ENCODE measurements at regions not wholly inside any gene's neighbourhood (a gene's known extent, or its start where the extent isn't known, plus 50 kb on each side); places are given as distances from the start of the nearest gene placed in this dataset.

DNA sequence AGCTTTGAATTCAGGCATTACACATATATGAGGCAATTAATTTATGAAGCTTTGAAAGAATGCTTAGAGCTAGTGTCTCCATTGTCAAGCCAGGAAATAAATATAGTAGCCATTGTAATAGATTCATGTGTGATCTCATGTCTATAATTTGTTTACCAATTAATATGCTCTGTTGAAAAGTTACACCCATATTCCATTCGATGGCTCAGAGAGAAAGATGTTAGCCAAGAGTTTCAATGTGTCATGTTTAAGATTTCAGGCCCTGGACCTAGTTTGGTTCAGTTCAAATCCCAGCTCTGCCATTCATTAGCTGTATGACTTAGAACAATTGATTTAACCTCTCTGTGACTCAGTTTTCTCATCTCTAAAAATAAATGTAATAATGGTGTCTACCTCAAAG lies 263.3 kb downstream of the SNCA start:
- DNase-seq (ENCODE audit: low read depth in 1 of 2, low spot score in 1 of 2) = no peak
- no peaks in the 10 kb centered on the region for H3K27me3 ChIP-seq (ENCODE audit: insufficient read depth, poor library complexity, severe bottlenecking)
- no peak for TF ChIP-seq POLR2AphosphoS5 (IDR thresholded peaks at IDR 0.05; ENCODE audit: low read depth)
- TF ChIP-seq, protein P1, sequence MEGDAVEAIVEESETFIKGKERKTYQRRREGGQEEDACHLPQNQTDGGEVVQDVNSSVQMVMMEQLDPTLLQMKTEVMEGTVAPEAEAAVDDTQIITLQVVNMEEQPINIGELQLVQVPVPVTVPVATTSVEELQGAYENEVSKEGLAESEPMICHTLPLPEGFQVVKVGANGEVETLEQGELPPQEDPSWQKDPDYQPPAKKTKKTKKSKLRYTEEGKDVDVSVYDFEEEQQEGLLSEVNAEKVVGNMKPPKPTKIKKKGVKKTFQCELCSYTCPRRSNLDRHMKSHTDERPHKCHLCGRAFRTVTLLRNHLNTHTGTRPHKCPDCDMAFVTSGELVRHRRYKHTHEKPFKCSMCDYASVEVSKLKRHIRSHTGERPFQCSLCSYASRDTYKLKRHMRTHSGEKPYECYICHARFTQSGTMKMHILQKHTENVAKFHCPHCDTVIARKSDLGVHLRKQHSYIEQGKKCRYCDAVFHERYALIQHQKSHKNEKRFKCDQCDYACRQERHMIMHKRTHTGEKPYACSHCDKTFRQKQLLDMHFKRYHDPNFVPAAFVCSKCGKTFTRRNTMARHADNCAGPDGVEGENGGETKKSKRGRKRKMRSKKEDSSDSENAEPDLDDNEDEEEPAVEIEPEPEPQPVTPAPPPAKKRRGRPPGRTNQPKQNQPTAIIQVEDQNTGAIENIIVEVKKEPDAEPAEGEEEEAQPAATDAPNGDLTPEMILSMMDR (IDR thresholded peaks at IDR 0.05; ENCODE audit: insufficient read depth, low read length) = no peak
- TF ChIP-seq SPI1 (IDR thresholded peaks at IDR 0.05; ENCODE audit: borderline replicate concordance, low read depth) = no peak
- no peak for TF ChIP-seq GABPA (IDR thresholded peaks at IDR 0.05; ENCODE audit: low read depth)
- TF ChIP-seq, protein P2, sequence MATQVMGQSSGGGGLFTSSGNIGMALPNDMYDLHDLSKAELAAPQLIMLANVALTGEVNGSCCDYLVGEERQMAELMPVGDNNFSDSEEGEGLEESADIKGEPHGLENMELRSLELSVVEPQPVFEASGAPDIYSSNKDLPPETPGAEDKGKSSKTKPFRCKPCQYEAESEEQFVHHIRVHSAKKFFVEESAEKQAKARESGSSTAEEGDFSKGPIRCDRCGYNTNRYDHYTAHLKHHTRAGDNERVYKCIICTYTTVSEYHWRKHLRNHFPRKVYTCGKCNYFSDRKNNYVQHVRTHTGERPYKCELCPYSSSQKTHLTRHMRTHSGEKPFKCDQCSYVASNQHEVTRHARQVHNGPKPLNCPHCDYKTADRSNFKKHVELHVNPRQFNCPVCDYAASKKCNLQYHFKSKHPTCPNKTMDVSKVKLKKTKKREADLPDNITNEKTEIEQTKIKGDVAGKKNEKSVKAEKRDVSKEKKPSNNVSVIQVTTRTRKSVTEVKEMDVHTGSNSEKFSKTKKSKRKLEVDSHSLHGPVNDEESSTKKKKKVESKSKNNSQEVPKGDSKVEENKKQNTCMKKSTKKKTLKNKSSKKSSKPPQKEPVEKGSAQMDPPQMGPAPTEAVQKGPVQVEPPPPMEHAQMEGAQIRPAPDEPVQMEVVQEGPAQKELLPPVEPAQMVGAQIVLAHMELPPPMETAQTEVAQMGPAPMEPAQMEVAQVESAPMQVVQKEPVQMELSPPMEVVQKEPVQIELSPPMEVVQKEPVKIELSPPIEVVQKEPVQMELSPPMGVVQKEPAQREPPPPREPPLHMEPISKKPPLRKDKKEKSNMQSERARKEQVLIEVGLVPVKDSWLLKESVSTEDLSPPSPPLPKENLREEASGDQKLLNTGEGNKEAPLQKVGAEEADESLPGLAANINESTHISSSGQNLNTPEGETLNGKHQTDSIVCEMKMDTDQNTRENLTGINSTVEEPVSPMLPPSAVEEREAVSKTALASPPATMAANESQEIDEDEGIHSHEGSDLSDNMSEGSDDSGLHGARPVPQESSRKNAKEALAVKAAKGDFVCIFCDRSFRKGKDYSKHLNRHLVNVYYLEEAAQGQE (IDR thresholded peaks at IDR 0.05; ENCODE audit: insufficient replicate concordance, low read depth) = no peak
- no peak overlapping the region for H3K4me3 ChIP-seq (replicated peaks; ENCODE audit: insufficient read depth, low read length)
- no peak overlapping the region for H3K27ac ChIP-seq (replicated peaks)

DNA sequence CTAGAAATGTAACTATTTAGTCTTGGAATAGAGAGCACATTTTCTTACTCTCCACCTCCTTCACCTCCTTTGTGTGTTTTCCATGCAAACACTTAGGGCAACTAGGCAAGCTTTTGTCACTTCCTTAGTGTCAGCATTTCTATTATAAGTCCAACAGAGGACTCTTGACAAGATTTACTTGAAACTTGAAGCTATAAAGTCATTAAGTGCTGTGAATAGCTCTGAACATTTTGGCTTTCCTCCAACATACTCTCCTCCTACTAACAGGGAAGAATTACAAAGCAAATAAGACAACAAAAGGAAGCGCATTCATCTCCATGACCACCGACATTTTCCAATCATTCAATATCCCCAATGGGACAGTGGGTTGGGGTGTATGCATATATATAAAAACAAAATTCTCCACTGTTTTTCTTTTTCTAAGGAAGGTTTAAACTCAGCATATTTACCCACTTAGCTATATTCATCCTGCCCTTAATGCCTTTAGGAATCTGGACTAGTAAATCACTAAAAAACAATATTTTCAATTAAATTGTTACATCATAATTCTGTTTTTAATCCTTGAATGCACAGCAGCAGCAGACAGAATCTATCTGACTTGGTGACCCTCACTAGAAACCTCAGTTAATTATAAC lies 264.6 kb downstream of the SNCA start:
- DNase-seq (ENCODE audit: low read depth in 1 of 2, low spot score in 1 of 2) = no peak
- TF ChIP-seq, protein P2 (IDR thresholded peaks at IDR 0.05; ENCODE audit: insufficient replicate concordance, low read depth) = no peak
- TF ChIP-seq POLR2AphosphoS5 (IDR thresholded peaks at IDR 0.05; ENCODE audit: low read depth) (no peak), SPI1 (IDR thresholded peaks at IDR 0.05; ENCODE audit: borderline replicate concordance, low read depth) (no peak), GABPA (IDR thresholded peaks at IDR 0.05; ENCODE audit: low read depth) (no peak)
- TF ChIP-seq, protein P1 (IDR thresholded peaks at IDR 0.05; ENCODE audit: insufficient read depth, low read length) = no peak
- Histone ChIP-seq H3K4me3 (replicated peaks; ENCODE audit: insufficient read depth, low read length) (no peak overlapping the region), H3K27ac (replicated peaks) (no peak overlapping the region), H3K27me3 (ENCODE audit: insufficient read depth, poor library complexity, severe bottlenecking) (no peaks in the 10 kb centered on the region)

DNA sequence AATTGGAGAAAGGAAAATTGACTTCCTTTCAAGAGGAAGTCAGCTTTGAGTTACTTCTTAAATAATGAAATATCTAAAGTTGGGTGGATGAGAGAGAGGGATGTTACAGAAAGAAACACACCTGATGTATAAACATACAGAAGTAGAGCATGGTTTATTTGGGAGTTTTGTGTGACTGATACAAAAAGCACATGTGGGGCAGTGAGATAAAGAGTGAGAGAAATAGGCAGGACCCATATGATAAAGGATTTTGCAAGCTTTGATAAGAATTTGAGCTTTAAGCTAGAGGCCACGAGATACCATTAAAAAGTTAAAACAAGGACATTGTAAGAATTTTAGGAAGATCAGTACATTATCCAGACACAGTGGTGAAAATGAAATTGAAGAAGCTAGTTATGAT lies 263.3 kb upstream of the GPRIN3 start:
- no peak for DNase-seq (ENCODE audit: low read depth in 1 of 2, low spot score in 1 of 2)
- no peak overlapping the region for H3K27ac ChIP-seq (replicated peaks)
- no peaks in the 10 kb centered on the region for H3K27me3 ChIP-seq (ENCODE audit: insufficient read depth, poor library complexity, severe bottlenecking)
- H3K4me3 ChIP-seq (replicated peaks; ENCODE audit: insufficient read depth, low read length) = no peak overlapping the region
- no peak for TF ChIP-seq SPI1 (IDR thresholded peaks at IDR 0.05; ENCODE audit: borderline replicate concordance, low read depth)
- TF ChIP-seq GABPA (IDR thresholded peaks at IDR 0.05; ENCODE audit: low read depth) = no peak
- TF ChIP-seq, protein P1 (IDR thresholded peaks at IDR 0.05; ENCODE audit: insufficient read depth, low read length) = no peak
- TF ChIP-seq, protein P2 (IDR thresholded peaks at IDR 0.05; ENCODE audit: insufficient replicate concordance, low read depth) = no peak
- TF ChIP-seq POLR2AphosphoS5 (IDR thresholded peaks at IDR 0.05; ENCODE audit: low read depth) = no peak

Data from HL-60 (cell line).